Stimulated activated CD4-positive, alpha-beta T cell treated with anti-CD3 and anti-CD28 coated beads, TNF-alpha, amount 100 ng/mL, for 4 hours (primary cell): ENCODE measurements at regions not wholly inside any gene's neighbourhood (a gene's known extent, or its start where the extent isn't known, plus 50 kb on each side); places are given as distances from the start of the nearest gene placed in this dataset.
A peak's percentile ranks its signal among the peaks of the same experiment; 100 is the strongest.

Experiments
- DNase-seq, 3 experiments: peaks; one replicate each; pipeline ENCODE4 v3.0.0-alpha.2; 2020; ENCODE audit warnings: low read depth in 3 of 3

DNA sequence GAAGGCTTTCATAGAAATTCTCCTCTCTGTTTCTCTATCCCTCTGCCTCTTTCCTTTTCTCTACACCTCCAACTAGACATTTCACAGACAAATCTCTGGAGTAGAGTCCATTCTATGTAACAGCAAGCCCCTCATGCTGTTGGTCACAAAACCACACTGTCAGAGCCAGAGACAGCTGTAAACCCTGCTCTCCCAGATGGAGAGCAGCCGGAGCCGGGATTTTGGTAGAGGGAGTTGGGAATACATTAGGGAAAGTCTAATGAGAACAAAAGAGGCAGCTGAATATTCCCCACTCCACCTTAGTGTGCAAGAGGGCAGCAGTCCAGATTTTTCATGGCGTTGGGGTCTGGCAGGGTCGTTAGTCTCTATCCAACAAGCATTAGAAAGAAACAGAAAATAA lies 68.3 kb upstream of the EDN1 start:
- no peak for DNase-seq

DNA sequence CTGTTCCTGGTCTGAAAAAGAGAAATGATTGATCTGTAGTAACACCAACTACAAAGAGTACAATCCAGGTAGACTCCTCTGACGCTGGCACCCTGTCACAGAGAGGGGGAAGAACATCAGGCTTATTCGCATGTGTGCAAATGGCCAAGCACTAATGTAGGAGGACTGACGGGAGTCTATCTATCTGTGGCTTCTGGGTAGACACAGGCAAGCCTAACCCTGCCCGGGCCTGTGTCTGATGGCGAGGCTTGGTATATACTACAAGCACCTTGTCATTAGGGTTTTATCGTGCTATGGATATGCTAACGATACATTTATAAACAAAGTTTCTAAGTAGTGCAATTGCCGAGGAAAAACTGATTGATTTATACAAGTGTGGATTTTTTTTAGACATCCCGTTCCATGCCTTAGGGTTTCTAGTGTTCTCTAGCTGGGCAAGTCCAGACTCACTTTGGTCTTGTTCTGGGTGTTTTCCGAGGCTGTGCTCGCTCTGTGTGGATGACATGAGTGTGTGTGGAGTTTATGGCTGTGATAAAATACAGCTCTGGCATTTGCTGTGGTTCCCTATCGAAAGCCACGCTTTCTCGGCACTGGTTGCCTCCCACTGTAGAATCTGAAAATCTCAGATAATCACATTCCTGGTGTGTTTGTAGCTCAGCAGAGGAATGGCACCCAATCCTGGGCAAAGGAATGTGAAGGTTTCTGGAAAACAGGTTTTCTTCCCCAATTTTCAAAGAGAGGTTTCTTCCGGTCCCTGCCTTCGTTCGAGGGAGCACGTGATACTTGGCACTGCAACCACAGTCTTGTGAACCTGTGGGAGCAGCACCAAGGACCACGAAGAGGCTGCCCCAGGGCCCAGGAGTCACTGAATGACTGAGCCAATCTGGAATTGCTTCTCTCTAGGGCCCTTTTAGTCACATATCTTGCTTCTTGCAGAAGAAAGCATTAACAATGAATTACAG lies 67.5 kb upstream of the EDN1 start:
- DNase-seq, result no peak

DNA sequence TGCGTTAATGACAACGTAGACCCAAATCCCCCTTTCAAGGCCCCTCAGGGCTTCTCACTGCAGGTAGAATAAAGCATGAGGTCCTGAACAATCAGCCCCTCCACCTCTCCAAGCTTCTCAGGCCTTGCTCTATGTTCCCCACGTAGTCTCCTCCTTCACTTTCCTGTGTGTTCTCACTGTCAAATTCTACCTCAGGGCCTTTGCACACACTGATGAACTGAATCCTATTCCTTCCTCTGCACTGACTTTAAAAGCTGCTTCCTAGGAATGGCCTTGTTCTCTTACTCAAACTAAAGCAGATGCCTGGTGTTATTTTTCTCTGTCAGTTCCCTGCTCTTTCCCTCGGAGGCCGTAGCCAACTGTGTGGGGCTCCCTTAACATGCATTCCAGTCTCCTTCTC lies 66.8 kb upstream of the EDN1 start:
- no peak for DNase-seq

DNA sequence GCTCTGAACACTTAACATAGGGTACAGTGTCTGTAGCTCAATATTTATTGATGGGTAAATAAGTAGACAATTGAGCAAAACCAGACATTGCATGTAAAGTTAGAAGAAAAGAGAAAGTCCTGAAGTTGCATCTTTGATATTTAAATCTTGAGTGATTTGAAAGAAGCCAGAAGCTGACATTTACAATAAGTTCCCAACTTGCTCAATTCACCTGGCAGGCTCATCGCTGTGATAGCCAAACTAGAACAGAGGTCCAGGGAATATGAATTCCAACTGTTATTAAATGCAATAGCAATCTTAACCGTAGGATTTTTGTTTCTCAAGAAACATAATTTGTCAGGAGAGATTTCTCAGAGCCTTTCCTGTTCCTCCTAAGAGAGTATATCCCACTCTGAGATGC lies 65.9 kb upstream of the EDN1 start:
- DNase-seq, result no peak

DNA sequence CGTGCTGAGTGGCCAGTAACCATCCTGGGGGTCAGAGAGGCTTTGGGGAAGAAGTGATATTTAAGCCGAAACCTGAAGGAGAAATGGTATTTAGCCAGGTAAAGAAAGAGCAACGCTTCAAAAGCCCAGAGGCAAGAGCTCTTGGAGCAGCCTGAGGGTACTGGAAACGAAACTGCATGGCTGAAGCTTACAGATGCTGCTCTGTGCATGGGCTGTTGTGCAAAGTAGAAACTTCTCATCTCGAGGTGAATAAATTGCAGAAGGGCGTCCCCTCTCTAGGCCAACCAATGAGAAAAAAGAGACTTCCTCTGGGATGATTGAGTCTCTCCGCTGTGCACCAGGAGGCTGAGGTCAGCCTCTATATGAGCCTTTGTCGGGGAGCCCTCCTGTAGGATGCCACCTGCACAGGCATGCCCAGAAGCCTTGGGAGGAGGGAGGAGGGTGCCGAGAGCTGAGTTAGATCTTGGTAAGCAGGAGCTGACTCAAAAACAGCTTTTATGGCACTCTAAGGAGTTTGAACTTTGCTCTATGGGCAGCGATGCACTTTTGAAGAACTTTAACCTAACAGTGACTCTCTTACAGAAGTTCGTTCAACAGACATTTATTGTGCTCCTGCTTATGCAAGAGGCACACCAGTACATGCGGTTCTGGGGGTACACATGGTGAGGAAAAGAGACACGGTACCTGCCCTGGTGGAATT lies 61.6 kb upstream of the EDN1 start:
- DNase-seq, result no peak

DNA sequence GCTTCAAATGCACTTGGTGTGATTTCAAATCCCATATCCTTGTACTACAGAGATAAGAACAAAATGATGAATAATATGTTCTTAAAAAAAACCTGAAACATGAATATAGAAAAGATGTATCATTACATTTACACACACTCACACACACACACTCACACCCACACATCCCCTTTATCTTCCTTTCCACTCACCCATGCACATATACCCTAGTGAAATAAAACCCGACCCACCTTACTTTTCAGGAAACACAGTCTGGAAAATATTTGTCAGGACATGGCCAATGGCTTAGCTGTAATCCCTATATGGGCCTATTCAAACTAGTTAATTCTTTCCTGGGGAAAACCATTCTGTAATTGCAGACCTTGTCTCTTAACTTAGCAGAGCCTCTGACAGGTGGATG lies 60.8 kb upstream of the EDN1 start:
- DNase-seq, result no peak

DNA sequence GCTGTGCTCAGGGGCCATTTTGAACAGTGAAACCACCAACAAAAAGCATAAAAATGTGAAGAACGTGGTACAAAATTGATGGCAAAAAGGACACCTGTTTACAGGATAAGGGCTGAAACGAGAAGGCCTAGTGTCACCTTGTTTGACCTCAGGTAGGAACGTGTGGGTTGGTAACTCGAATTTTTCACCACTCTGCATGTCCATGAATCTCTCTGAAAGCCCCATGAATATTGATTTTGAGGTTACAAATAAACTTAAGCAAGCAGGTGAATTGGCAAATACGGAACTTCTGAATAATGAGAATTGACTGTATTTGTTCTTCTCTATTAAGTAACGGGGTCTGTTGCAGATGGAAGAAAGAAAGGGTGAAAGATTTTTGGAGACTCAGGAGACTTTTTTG lies 59.6 kb upstream of the EDN1 start:
- no peak for DNase-seq

DNA sequence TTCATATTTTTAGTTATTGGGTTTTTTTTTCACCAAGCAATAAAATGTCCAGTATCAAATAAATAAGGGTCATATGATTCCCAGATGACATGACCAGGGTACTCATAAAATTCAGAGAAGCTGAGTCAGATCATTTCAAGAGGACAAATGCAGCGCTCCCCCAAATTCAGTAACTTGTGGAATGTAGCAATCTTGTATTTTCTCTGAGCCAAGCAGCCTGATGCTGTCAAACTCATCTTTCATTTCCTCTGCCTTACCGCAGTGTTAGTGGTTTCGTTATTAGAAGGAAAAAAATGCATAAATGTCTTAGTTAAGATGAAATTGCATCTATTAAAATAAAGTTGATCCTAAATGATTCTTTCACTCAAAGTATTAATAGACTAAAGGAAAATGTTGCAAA lies 57.8 kb upstream of the EDN1 start:
- no peak for DNase-seq

DNA sequence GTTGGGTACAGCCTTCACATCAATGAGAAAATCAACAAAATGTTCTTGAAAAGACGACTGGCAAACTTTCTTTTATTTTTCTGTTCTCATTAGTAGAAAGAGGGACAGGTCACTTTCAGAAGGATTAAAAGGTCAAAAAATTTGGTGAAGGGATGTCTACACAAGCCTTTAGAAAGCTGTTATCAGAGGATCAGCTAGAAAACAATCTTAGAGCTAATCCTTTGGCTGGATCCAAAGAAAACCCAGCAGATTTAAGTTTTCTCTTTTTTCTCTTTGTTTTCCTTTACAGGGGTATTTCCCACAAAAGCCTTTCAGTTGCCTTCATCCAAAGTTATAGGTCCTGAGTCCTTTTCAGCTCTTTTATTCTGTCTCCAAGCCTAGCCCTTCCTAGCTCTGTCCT lies 57.3 kb upstream of the EDN1 start:
- no peak for DNase-seq

DNA sequence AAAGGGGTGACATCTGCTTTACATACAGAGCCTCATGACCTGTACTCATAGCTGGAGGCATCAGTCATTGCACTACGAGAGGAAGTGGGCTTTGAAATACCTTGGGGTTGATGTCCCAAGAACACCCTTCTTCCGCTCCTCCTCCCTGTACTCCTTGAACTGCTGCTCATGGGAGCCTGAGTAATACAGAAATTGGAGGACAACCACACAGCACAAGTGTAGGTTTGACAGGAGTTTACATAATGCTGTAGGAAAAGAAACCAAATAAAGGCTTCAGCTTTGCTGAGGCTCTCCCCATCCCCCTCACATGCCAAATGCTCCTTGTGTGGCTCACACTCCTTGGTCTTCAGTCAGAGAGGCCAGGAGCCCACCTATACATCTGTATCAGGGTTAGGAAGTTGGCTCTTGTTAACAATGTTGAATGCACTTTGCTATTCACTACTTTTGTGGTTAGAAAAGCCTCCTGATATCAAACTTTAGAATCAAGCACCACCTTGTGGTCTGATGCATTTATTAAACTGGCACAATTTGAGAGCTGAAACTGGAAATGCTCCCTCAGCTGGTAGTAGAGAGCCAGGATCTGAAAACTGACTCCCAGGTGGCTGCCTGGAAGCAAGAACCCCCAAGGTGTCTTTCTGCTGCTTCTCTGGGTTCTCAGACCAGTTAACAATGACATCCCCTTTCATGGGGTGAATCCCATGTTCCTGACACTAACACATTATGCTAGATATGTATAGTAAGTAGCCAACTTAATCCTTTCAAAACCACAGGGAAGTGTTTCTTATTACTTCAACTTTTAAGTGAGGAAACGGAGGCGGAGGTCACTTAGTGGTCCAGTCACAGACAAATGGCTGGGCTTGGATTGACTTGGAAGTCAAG lies 56.2 kb upstream of the EDN1 start:
- peak in 1 of 3 experiments; percentile 9 for DNase-seq

DNA sequence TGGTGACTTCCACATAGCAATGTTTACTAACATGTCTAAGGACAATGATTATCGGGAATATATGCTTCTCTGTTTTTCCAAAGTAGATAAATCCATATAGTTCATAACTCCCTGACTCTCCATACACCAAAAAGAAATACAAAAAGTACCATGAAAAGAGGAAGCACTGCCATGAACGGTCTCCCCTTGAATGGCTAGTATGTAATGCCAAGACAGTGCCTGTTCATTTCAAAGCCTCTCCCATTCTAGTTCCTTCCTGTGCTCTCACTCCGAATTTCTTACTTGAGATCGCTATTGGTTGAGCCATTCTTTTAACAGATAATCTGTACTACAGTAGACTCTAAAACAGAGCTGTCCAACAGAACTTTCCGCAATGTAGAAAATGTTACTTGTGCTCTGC lies 54.8 kb upstream of the EDN1 start:
- DNase-seq, result no peak

DNA sequence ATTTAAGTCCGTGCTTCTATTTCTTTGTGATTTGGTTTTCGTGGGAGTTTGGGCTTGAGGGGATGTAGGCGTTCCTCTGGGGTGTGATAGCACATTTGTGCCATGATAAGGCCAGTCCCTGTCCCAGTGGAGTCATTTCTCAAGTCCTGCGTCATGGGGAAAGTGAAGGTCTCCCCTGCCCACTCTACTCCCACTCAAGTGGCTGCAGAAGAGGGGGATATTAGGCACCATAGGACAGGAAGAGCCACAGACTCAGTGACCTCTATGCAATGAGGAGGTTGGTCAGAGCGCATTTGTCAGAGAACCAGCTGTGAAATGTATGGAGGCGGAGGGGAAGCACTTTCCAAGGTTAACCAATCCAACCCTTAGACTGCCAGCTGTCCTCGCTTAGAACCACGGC lies 51.9 kb upstream of the EDN1 start:
- no peak for DNase-seq
